HUES6 (cell line): ENCODE measurements at regions not wholly inside any gene's neighbourhood (a gene's known extent, or its start where the extent isn't known, plus 50 kb on each side); places are given as distances from the start of the nearest gene placed in this dataset.

Source experiments
- H3K27ac ChIP-seq: 2 replicates; pipeline ENCODE4 v1.7.0; 2013; ENCODE audit warnings: low read depth, mild to moderate bottlenecking, low read length, inconsistent platforms
- H3K27me3 ChIP-seq: 2 replicates; pipeline ENCODE4 v1.6.1; 2013; ENCODE audit warnings: low read length; ENCODE audit not compliant: control insufficient read depth, insufficient read depth
- H3K36me3 ChIP-seq: 2 replicates; pipeline ENCODE4 v1.6.1; 2013; ENCODE audit warnings: low read length; ENCODE audit not compliant: control insufficient read depth, insufficient read depth
- H3K4me1 ChIP-seq: 2 replicates; pipeline ENCODE4 v1.6.1; 2013; ENCODE audit warnings: low read length; ENCODE audit not compliant: control insufficient read depth, insufficient read depth
- H3K4me3 ChIP-seq: 2 replicates; pipeline ENCODE4 v1.5.1; 2013; ENCODE audit warnings: low read depth, low read length
- H3K9ac ChIP-seq: one replicate; pipeline ENCODE4 v1.6.1; 2013; ENCODE audit warnings: mild to moderate bottlenecking, low read length
- H3K9me3 ChIP-seq: 2 replicates; pipeline ENCODE4 v1.6.1; 2013; ENCODE audit warnings: low read depth, low read length; ENCODE audit not compliant: control insufficient read depth, insufficient read depth

DNA sequence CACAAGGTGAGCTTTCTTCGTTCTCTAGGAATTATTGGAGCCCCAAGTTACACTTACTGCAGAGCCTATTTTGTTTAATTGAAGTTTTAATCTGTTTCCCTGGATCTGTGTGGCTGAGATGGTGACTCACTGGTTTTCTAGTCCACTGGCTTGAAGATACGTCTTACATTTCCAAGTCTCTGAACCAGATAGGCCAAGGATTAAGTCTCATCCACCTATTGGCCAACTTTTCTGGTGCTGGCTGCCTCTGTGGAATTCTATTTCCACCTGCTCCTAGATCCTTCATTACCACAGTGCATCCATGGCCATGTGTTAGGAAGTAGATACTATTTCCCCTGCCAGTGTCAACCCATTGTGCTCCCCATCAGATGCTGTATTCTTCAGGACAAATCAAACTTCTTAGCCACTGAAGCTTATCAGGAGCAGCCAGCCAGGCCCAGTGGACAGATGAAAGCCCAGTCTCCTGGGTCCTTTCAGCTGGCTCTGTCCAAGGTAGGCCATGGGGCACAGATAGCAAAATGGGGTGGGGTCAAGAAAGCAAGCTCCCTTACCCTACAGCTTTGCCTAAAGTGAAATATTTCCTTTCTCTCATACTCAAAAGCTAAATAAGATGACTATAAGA, 198.8 kb upstream of the TCF4 start:
- no peak overlapping the region for H3K27ac ChIP-seq
- H3K9me3 ChIP-seq: no peaks in the 10 kb centered on the region
- H3K36me3 ChIP-seq: peaks cover 10% of the 10 kb centered on the region; the same call in 1 of the 2 replicates
- H3K4me1 ChIP-seq: peaks cover 5% of the 10 kb centered on the region; the same call in 1 of the 2 replicates
- H3K9ac ChIP-seq: no peak overlapping the region
- no peak overlapping the region for H3K4me3 ChIP-seq
- H3K27me3 ChIP-seq: no peaks in the 10 kb centered on the region

DNA sequence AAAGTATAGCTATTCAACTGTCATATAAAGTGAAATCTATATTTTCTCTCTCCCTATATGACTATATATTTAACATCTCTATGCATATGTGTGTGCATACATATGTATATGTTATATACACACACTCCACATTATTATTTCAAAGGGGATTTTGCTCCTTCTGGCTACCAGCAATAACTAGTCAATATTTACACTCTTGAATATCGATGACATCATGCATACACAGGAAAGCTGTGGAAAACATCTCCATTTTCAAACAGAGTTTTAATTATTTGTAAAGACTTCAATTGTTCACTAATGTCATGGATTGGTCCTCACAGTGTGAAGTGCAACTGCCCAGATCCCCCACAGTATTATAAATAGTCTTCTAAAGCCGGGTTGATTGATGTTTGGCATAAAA, 195.9 kb upstream of the TCF4 start:
- Histone ChIP-seq H3K36me3 (peaks cover 2% of the 10 kb centered on the region; the same call in 1 of the 2 replicates), H3K27ac (no peak overlapping the region), H3K9me3 (no peaks in the 10 kb centered on the region), H3K9ac (no peak overlapping the region), H3K4me3 (no peak overlapping the region), H3K4me1 (peaks cover 17% of the 10 kb centered on the region), H3K27me3 (peaks cover 10% of the 10 kb centered on the region; the same call in 1 of the 2 replicates)

DNA sequence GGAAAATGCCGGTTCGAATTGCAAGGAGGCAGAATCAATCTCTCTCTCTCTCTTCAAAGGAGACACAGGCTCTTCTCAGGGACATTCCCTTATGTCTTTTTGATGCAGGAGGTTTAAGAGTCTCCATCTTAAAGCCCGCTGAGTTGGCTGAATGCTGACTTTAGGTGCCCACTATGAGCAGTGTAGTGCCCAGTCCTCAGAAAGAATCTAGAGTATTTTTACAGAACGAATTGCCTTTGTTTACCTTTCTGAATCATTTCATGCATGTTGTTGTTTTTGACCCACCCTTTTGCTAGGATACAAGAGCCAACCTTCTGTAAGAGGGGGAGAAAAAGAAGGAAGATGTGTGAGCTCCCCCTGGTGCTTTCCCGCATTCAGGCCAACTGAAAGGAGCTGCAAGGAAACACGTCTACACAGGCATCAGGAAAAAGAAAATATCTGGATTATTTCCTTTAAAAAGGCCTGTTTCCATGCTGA, 193.5 kb upstream of the TCF4 start:
- Histone ChIP-seq H3K9me3 (no peaks in the 10 kb centered on the region), H3K4me3 (peak overlapping the region; percentile 17), H3K4me1 (peaks cover 34% of the 10 kb centered on the region), H3K9ac (peak overlapping the region; percentile 36), H3K27ac (no peak overlapping the region; the same call in 1 of the 2 replicates), H3K27me3 (peaks cover 10% of the 10 kb centered on the region; the same call in 1 of the 2 replicates), H3K36me3 (no peaks in the 10 kb centered on the region)

DNA sequence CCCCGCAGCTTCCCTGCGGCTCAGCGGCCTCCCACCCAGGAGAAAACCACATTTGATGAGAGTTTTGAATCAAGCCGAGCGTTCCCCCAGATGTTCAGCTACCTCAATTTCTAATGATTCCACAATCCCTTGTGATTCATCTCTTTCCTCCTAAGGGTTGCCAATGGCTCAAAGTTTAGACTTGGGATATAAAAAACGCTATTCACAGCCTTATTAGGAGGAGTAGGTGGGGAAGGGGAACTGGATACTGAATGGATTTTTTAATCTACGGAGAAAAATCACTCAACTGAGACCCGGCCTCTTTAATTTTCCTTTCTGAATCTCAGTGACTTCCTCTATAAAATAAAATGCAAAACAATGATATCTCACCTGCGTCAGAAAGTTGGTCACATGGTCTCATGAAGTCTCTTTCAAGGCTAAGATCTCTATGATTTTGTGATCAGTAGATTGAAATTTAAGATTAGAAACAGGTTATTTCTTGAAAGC, 192.6 kb upstream of the TCF4 start:
- Histone ChIP-seq H3K36me3 (no peaks in the 10 kb centered on the region), H3K9me3 (no peaks in the 10 kb centered on the region), H3K4me3 (peak overlapping the region; percentile 69), H3K9ac (peak overlapping the region; percentile 70), H3K27ac (no peak overlapping the region), H3K4me1 (peaks cover 34% of the 10 kb centered on the region), H3K27me3 (peaks cover 10% of the 10 kb centered on the region; the same call in 1 of the 2 replicates)

DNA sequence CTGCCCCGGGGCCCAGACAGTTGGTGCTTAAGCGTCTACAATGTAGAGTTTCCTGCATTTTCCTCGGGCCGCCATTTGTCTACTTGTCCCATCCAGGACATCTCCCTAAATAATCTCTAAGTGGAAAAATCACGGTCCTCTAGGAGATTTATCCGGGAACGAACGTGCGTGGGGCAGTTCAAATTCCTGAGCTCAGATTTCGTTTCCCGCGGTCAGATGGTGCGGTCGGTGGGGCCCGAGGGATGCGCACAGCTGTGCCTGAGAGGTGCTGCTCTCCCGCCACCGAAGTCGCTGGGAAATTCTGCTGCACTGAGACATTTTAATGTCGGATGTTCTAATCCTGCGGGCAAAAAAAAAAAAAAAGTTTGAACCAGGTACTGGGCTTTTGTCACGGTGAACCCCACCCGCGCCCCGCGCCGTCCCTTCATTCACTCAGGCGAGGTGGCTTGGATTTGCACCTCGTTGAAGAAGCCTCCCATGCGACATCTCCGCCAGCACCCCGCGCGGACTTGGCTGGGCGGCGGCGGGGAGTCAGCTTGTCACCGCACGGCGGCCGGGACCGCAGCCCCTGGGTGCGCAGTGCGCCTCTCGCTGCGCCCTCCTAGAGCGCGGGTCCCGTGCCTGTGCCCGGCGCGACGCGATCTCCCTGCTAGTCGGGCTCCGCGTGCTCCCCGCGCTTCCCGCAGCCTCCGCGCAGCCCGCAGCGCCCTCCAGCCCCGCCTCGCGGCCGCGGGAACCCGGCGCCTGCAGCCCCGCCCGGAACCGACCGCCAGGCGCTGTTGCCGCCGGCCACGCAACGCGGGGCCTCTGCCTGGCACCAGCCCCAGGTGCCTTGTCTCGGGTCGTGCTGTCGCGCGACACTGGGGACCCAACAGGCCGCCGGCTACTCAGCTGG, 191.9 kb upstream of the TCF4 start:
- peaks cover 34% of the 10 kb centered on the region for H3K4me1 ChIP-seq
- H3K27ac ChIP-seq: peak overlapping the region; percentile 53; the same call in 1 of the 2 replicates
- peak overlapping the region; percentile 69 for H3K4me3 ChIP-seq
- no peaks in the 10 kb centered on the region for H3K9me3 ChIP-seq
- peaks cover 10% of the 10 kb centered on the region; the same call in 1 of the 2 replicates for H3K27me3 ChIP-seq
- peak overlapping the region; percentile 70 for H3K9ac ChIP-seq
- no peaks in the 10 kb centered on the region for H3K36me3 ChIP-seq

DNA sequence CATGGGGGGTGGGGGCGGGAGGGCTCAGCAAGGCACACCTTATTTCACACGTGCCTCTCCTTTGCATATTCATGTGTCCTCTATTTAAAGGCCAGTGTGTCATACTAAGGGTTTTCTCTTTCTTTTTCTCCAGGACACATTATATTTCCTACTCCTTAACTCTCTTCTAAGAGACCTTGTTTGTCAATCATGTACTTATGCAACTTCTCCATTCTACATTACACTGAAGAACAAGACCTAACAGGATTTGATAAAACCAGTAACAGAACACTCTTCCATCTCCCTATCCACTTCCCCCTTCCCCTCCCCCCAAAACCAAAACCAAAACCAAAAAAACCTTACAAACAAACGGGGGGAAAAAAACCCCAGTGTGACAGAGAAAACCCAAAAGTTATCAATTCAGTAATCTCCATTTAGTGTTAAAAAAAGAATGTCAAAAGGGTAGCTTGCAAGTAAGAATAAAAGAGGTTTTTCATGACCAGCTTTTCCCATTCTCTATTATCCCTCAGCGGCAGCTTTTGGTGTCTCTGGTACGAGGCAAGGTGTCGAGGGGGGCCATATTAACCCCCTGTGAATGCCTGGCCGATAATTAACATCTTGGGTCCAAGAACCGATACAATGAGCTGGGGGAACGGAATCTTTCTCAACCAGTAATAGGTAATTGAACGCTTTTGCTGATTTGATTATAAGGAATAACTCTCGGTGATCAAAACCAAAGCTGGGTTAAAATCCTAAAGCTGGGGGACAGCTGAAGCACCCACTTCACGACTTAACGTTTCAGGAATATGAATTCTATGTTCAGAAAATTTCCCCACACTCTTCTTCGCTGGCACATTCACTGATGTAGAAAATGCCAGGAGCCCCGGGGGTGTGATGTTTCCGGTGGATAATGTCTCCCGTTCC, 191.0 kb upstream of the TCF4 start:
- peak overlapping the region; percentile 69 for H3K4me3 ChIP-seq
- H3K36me3 ChIP-seq: no peaks in the 10 kb centered on the region
- peaks cover 10% of the 10 kb centered on the region; the same call in 1 of the 2 replicates for H3K27me3 ChIP-seq
- H3K4me1 ChIP-seq: peaks cover 29% of the 10 kb centered on the region
- peak overlapping the region; percentile 70 for H3K9ac ChIP-seq
- H3K27ac ChIP-seq: peak overlapping the region; percentile 53; the same call in 1 of the 2 replicates
- H3K9me3 ChIP-seq: no peaks in the 10 kb centered on the region

DNA sequence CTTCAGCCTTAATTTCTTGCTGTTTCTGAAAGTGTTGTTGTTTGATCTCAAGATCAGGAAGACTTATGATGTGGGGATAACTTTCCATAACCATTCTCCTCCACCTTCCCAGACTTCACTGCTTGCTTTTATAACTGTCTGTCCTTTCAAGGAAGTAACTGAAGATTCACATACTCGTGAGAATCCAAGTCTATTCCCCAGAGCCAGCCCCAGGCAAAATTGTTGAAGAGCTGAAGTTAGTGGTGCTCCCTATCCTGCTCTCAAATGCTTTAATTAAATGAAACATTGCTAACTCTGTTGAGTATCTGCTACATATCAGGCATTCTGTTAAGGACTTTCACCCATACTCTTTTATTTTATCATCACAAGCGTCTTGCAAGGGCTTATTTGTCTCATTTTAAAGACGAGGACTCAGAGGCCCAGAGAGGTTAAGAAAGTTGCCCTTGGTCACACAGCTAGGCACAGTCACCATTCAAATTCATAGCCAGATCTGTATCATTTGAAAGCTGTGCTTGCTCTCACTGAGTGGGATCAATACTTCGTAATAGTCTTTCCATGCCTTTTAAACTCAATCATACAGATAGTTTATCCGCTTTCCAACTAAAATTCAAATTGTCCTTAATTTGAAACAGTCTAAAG, 189.8 kb upstream of the TCF4 start:
- Histone ChIP-seq H3K27ac (no peak overlapping the region; the same call in 1 of the 2 replicates), H3K4me1 (peaks cover 29% of the 10 kb centered on the region), H3K27me3 (peaks cover 10% of the 10 kb centered on the region; the same call in 1 of the 2 replicates), H3K9ac (no peak overlapping the region), H3K9me3 (no peaks in the 10 kb centered on the region), H3K4me3 (no peak overlapping the region), H3K36me3 (no peaks in the 10 kb centered on the region)

DNA sequence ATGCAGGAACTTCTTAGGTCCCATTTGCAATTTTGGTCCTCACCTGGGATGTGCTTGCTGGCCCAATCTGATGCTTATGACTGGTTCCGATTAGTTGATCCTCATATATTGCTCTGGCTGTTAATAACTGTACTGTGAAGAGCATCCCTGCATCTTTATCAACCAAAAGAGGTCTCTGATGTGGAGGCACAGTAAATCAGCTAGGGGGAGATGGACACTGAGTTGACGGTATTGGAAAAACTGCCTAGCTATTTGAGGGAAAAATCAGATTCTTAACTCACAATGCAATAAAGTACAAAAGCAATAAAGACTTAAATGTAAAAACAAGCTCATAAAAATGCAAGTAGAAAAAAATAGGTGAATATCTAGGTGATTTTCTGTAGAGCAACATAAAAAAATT, 188.0 kb upstream of the TCF4 start:
- Histone ChIP-seq H3K9me3 (no peaks in the 10 kb centered on the region), H3K4me3 (no peak overlapping the region), H3K9ac (no peak overlapping the region), H3K36me3 (no peaks in the 10 kb centered on the region), H3K27ac (no peak overlapping the region), H3K27me3 (peaks cover 10% of the 10 kb centered on the region; the same call in 1 of the 2 replicates), H3K4me1 (peaks cover 23% of the 10 kb centered on the region)

DNA sequence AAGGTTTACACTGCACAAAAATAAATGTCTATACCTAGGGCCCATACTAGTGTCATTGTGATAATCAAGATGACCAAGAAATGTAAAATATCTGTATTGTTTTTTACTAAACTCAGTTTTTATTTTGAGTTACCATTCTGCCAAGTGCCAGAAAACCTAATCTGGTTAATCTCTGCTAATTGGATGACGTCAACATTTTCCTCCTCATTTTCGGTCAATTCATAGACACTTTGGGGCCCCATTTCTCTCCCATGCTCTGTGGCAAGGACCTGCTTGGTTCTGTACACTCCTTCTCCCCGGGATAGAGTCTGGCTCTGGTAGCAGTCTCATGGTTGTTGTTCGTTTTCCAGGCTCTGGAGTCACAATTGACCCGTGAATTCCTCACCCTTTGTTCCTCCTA, 186.5 kb upstream of the TCF4 start:
- peaks cover under 1% of the 10 kb centered on the region; the same call in 1 of the 2 replicates for H3K27me3 ChIP-seq
- H3K36me3 ChIP-seq: no peaks in the 10 kb centered on the region
- peaks cover 16% of the 10 kb centered on the region; the same call in 1 of the 2 replicates for H3K4me1 ChIP-seq
- H3K4me3 ChIP-seq: no peak overlapping the region
- no peak overlapping the region for H3K27ac ChIP-seq
- no peaks in the 10 kb centered on the region for H3K9me3 ChIP-seq
- H3K9ac ChIP-seq: no peak overlapping the region

DNA sequence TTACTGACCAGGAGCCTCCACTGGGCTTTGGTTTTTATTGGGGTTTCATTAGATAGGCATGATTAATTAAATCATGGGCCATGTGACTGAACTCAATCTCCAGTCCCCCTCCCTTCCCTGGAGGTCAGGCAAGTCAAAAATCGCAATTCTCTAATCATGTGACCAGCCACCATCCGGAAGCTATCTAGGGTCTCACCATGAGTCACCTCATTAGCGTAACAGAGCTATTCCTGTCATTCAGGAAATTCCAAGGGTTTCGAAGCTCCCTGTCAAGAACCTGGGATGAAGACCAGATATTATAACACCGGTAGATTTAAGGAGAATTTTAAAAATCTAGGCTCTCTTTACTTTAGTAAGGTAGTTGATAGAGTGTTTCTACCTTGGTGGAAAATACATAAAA, 180.3 kb upstream of the TCF4 start:
- H3K36me3 ChIP-seq: no peaks in the 10 kb centered on the region
- peak overlapping the region; percentile 84 for H3K27ac ChIP-seq
- peaks cover 44% of the 10 kb centered on the region for H3K4me1 ChIP-seq
- peak overlapping the region; percentile 14 for H3K9ac ChIP-seq
- H3K9me3 ChIP-seq: no peaks in the 10 kb centered on the region
- H3K4me3 ChIP-seq: peak overlapping the region; percentile 25; the same call in 1 of the 2 replicates
- no peaks in the 10 kb centered on the region for H3K27me3 ChIP-seq
